BE2C (cell line): ENCODE measurements at regions not wholly inside any gene's neighbourhood (a gene's known extent, or its start where the extent isn't known, plus 50 kb on each side); places are given as distances from the start of the nearest gene placed in this dataset.

Source experiments
- DNase-seq: peaks from one replicate; pipeline ENCODE4 v3.0.0-alpha.2; 2020
- H3K27me3 ChIP-seq: fragments of 250-450 bp; sonication (Bioruptor Pico); 2 replicates; pipeline ENCODE4 v1.5.1; 2020; ENCODE audit warnings: mild to moderate bottlenecking
- H3K36me3 ChIP-seq: fragments of 250-450 bp; sonication (Bioruptor Pico); 2 replicates; pipeline ENCODE4 v1.5.1; 2020; ENCODE audit warnings: mild to moderate bottlenecking
- H3K4me1 ChIP-seq: fragments of 250-450 bp; sonication (Bioruptor Pico); 2 replicates; pipeline ENCODE4 v1.5.1; 2020
- H3K4me3 ChIP-seq: 2 replicates; pipeline ENCODE4 v1.5.1; 2011; ENCODE audit warnings: low read depth, low read length
- H3K9me3 ChIP-seq: fragments of 250-450 bp; sonication (Bioruptor Pico); 2 replicates; pipeline ENCODE4 v1.5.1; 2020
- CTCF ChIP-seq: IDR thresholded peaks from 2 replicates; pipeline ENCODE4 v1.5.1; 2012; ENCODE audit warnings: mild to moderate bottlenecking, low read depth, low read length

DNA sequence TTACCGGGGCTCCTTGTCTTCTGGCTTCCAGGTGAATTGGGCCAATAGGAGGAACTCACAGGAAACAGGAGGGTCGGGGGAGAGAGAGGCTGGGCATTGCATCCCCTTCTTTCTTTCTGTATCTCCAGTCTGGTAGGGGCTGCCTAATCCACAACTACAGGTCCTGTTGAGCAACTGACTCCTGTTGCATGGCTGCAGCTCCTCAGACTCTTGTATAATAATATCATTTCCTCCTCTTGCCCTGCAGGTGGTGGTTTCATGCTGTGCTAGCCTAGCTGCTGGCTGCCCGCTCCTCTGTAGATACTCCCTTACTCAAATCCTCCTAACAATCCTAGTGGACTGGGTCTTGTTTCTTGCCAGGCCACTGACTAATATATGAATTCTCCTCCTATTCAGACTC, 276.5 kb upstream of the SMIM30 start:
- Histone ChIP-seq H3K36me3 (no peaks in the 10 kb centered on the region), H3K9me3 (no peaks in the 10 kb centered on the region), H3K27me3 (no peaks in the 10 kb centered on the region), H3K4me3 (no peak overlapping the region), H3K4me1 (no peaks in the 10 kb centered on the region)
- DNase-seq, result no peak
- no peak for TF ChIP-seq CTCF

- Histone ChIP-seq H3K36me3 (no peaks in the 10 kb centered on the region), H3K4me1 (no peaks in the 10 kb centered on the region), H3K4me3 (no peak overlapping the region), H3K27me3 (no peaks in the 10 kb centered on the region), H3K9me3 (peaks cover 3% of the 10 kb centered on the region; the same call in 1 of the 2 replicates)
- TF ChIP-seq CTCF, result no peak
- no peak for DNase-seq
Measured at GRCh38 chr7:113392841-113393540, 274.6 kb upstream of the SMIM30 start.

GRCh38 chr7:113392421-113392820, 274.1 kb upstream of the SMIM30 start:
- no peak for DNase-seq
- Histone ChIP-seq H3K4me1 (no peaks in the 10 kb centered on the region), H3K27me3 (no peaks in the 10 kb centered on the region), H3K9me3 (peaks cover 3% of the 10 kb centered on the region; the same call in 1 of the 2 replicates), H3K4me3 (no peak overlapping the region), H3K36me3 (no peaks in the 10 kb centered on the region)
- TF ChIP-seq CTCF, result no peak

- no peaks in the 10 kb centered on the region for H3K4me1 ChIP-seq
- TF ChIP-seq CTCF, result no peak
- no peak for DNase-seq
- no peaks in the 10 kb centered on the region for H3K27me3 ChIP-seq
- no peaks in the 10 kb centered on the region for H3K36me3 ChIP-seq
- no peak overlapping the region for H3K4me3 ChIP-seq
- H3K9me3 ChIP-seq, result peaks cover 3% of the 10 kb centered on the region; the same call in 1 of the 2 replicates
Measured at GRCh38 chr7:113389112-113389646, 270.8 kb upstream of the SMIM30 start.

- no peak for DNase-seq
- Histone ChIP-seq H3K9me3 (no peaks in the 10 kb centered on the region), H3K27me3 (no peaks in the 10 kb centered on the region), H3K36me3 (no peaks in the 10 kb centered on the region), H3K4me3 (no peak overlapping the region), H3K4me1 (no peaks in the 10 kb centered on the region)
- no peak for TF ChIP-seq CTCF
Measured at GRCh38 chr7:113383638-113384037, 265.3 kb upstream of the SMIM30 start.

DNA sequence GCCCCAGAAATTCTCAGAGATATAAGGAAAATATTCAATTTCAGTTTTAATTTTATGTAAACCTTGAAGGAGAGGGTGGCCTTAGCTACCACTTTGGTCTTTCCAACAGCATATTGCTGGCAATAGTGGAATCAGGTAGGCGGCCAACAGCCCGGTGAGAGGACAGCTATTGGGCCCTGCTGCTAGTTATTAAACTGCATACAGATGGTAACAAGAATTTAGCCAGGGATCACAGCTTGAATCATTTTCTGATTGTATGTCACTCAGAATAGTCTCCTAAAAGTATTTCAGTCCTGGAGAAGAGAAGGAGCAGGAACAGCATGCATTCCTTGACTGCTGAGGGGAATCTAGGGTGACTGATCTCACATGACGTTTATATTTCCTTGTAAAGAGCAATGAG, 261.4 kb upstream of the SMIM30 start:
- DNase-seq, result no peak
- Histone ChIP-seq H3K36me3 (no peaks in the 10 kb centered on the region), H3K27me3 (no peaks in the 10 kb centered on the region), H3K4me1 (no peaks in the 10 kb centered on the region), H3K4me3 (no peak overlapping the region), H3K9me3 (no peaks in the 10 kb centered on the region)
- no peak for TF ChIP-seq CTCF
